ENCODE measurements at regions not wholly inside any gene's neighbourhood (a gene's known extent, or its start where the extent isn't known, plus 50 kb on each side); places are given as distances from the start of the nearest gene placed in this dataset.

GRCh38 chr2:33681364-33681757 is 82.3 kb upstream of the FAM98A start:
- no peak overlapping the region for H3K4me3 ChIP-seq (ENCODE audit: insufficient read depth, low read length, poor library complexity, severe bottlenecking)
- H3K27ac ChIP-seq (ENCODE audit: low read depth, low read length), result no peak overlapping the region
- H3F3A ChIP-seq (ENCODE audit: insufficient read depth), result no peaks in the 10 kb centered on the region
- H2AFZ ChIP-seq (ENCODE audit: low read depth, low read length, severe bottlenecking), result no peak overlapping the region
- no peaks in the 10 kb centered on the region for H3K9me2 ChIP-seq (replicated peaks; ENCODE audit: insufficient read depth, low read length)
- TF ChIP-seq EZH2phosphoT487 (conservative IDR thresholded peaks at IDR 0.05; ENCODE audit: low read length) (no peak), CTCF (IDR thresholded peaks at IDR 0.05; ENCODE audit: insufficient read depth, low read length, poor library complexity, severe bottlenecking) (no peak)
- no peaks in the 10 kb centered on the region for H4K20me1 ChIP-seq (ENCODE audit: low read depth, low read length)
- H3K79me2 ChIP-seq (ENCODE audit: insufficient read depth, low read length), result no peaks in the 10 kb centered on the region
- H3K27me3 ChIP-seq (ENCODE audit: low read length), result no peaks in the 10 kb centered on the region
- H3K36me3 ChIP-seq (ENCODE audit: low read length), result no peaks in the 10 kb centered on the region
- H3K4me2 ChIP-seq (ENCODE audit: low read depth, low read length, poor library complexity, severe bottlenecking), result no peak overlapping the region
- H3K9ac ChIP-seq (ENCODE audit: low read length), result no peak overlapping the region
- H3K9me3 ChIP-seq (ENCODE audit: insufficient read depth, low read length), result no peaks in the 10 kb centered on the region

GRCh38 chr2:33680644-33681363 is 81.7 kb upstream of the FAM98A start:
- TF ChIP-seq CTCF (IDR thresholded peaks at IDR 0.05; ENCODE audit: insufficient read depth, low read length, poor library complexity, severe bottlenecking), result no peak
- no peak for TF ChIP-seq EZH2phosphoT487 (conservative IDR thresholded peaks at IDR 0.05; ENCODE audit: low read length)
- no peaks in the 10 kb centered on the region for H3K9me3 ChIP-seq (ENCODE audit: insufficient read depth, low read length)
- H3K4me2 ChIP-seq (ENCODE audit: low read depth, low read length, poor library complexity, severe bottlenecking), result no peak overlapping the region
- H2AFZ ChIP-seq (ENCODE audit: low read depth, low read length, severe bottlenecking), result no peak overlapping the region
- no peaks in the 10 kb centered on the region for H3F3A ChIP-seq (ENCODE audit: insufficient read depth)
- no peaks in the 10 kb centered on the region for H3K9me2 ChIP-seq (replicated peaks; ENCODE audit: insufficient read depth, low read length)
- no peak overlapping the region for H3K4me3 ChIP-seq (ENCODE audit: insufficient read depth, low read length, poor library complexity, severe bottlenecking)
- H3K27me3 ChIP-seq (ENCODE audit: low read length), result no peaks in the 10 kb centered on the region
- H3K9ac ChIP-seq (ENCODE audit: low read length), result no peak overlapping the region
- H3K79me2 ChIP-seq (ENCODE audit: insufficient read depth, low read length), result no peaks in the 10 kb centered on the region
- H3K36me3 ChIP-seq (ENCODE audit: low read length), result no peaks in the 10 kb centered on the region
- no peak overlapping the region for H3K27ac ChIP-seq (ENCODE audit: low read depth, low read length)
- no peaks in the 10 kb centered on the region for H4K20me1 ChIP-seq (ENCODE audit: low read depth, low read length)

GRCh38 chr2:33678436-33678835 is 79.3 kb upstream of the FAM98A start:
- H3K36me3 ChIP-seq (ENCODE audit: low read length), result no peaks in the 10 kb centered on the region
- H3K4me2 ChIP-seq (ENCODE audit: low read depth, low read length, poor library complexity, severe bottlenecking), result no peak overlapping the region
- H2AFZ ChIP-seq (ENCODE audit: low read depth, low read length, severe bottlenecking), result no peak overlapping the region
- no peaks in the 10 kb centered on the region for H3K79me2 ChIP-seq (ENCODE audit: insufficient read depth, low read length)
- H3K27me3 ChIP-seq (ENCODE audit: low read length), result no peaks in the 10 kb centered on the region
- no peak overlapping the region for H3K27ac ChIP-seq (ENCODE audit: low read depth, low read length)
- H4K20me1 ChIP-seq (ENCODE audit: low read depth, low read length), result no peaks in the 10 kb centered on the region
- H3K9me2 ChIP-seq (replicated peaks; ENCODE audit: insufficient read depth, low read length), result no peaks in the 10 kb centered on the region
- no peaks in the 10 kb centered on the region for H3F3A ChIP-seq (ENCODE audit: insufficient read depth)
- no peak for TF ChIP-seq CTCF (IDR thresholded peaks at IDR 0.05; ENCODE audit: insufficient read depth, low read length, poor library complexity, severe bottlenecking)
- no peak for TF ChIP-seq EZH2phosphoT487 (conservative IDR thresholded peaks at IDR 0.05; ENCODE audit: low read length)
- no peaks in the 10 kb centered on the region for H3K9me3 ChIP-seq (ENCODE audit: insufficient read depth, low read length)
- no peak overlapping the region for H3K9ac ChIP-seq (ENCODE audit: low read length)
- no peak overlapping the region for H3K4me3 ChIP-seq (ENCODE audit: insufficient read depth, low read length, poor library complexity, severe bottlenecking)

Measured in SU-DHL-6 (cell line).